HCT116 (cell line): ENCODE measurements at regions not wholly inside any gene's neighbourhood (a gene's known extent, or its start where the extent isn't known, plus 50 kb on each side); places are given as distances from the start of the nearest gene placed in this dataset.

ENCODE experiments used
- ATAC-seq: fragments of 200-7000 bp; cut with Tn5 transposase; 2 replicates; pipeline ENCODE4 v1.9.1; 2020; ENCODE audit warnings: mild to moderate bottlenecking, moderate library complexity
- BruUV-seq: library from RNA; stranded (reverse); fragments of 400-500 nt; replicated peaks from 2 replicates; lab custom pipeline; 2021; lab: Mats Ljungman, UMichigan
- CTCF ChIA-PET: fragments of 300-600 bp; sonication (Branson Sonifier 250); formaldehyde crosslinking; loops from one replicate; lab custom pipeline; 2021; ENCODE audit warnings: antibody characterized with exemption; lab: Charles Lee
- POLR2A ChIA-PET: fragments of 300-600, 350-600 bp; sonication (Branson Sonifier 250); formaldehyde crosslinking; loops from one replicate; lab custom pipeline; 2021; ENCODE audit warnings: antibody characterized with exemption; lab: Charles Lee
- RAD21 ChIA-PET, 2 experiments: fragments of 300-600 bp; sonication (Branson Sonifier 250); formaldehyde crosslinking; loops; one replicate each; lab custom pipeline; 2023; ENCODE audit warnings: low total read pairs in 2 of 2; ENCODE audit not compliant: uncharacterized antibody in 2 of 2, unreplicated experiment in 2 of 2, low non-redundant PET in 1 of 2; lab: Charles Lee
- DNase-seq: peaks from one replicate; pipeline ENCODE4 v3.0.0-alpha.2; 2010; ENCODE audit warnings: low read depth, low spot score
- H2AFZ ChIP-seq: fragments of 200-600 bp; shearing (Covaris generic), sonication (generic); 2 replicates; pipeline ENCODE4 v1.6.1; 2017; ENCODE audit warnings: low read depth, mixed run types, mixed read lengths, antibody characterized with exemption, low read length; ENCODE audit not compliant: poor library complexity, severe bottlenecking
- H3K27ac ChIP-seq: 2 replicates; pipeline ENCODE4 v1.5.1; 2012; ENCODE audit warnings: low read depth, low read length
- H3K27me3 ChIP-seq: fragments of 200-600 bp; sonication (generic); 2 replicates; pipeline ENCODE4 v1.6.1; 2016; ENCODE audit warnings: mixed run types, low read length, mixed read lengths; ENCODE audit not compliant: insufficient read depth
- H3K36me3 ChIP-seq, 2 experiments: fragments of 200-500 bp in 1 of 2; fragments of 200-600 bp in 1 of 2; sonication (Bioruptor generic) in 1 of 2; sonication (generic) in 1 of 2; 2 replicates each; pipeline versions ENCODE4 v1.5.1 to v1.6.1; 2014 to 2016; ENCODE audit warnings: low read length in 2 of 2, inconsistent platforms in 1 of 2, mixed read lengths in 1 of 2, mixed run types in 1 of 2; ENCODE audit not compliant: insufficient read depth in 2 of 2, control insufficient read depth in 1 of 2
- H3K4me1 ChIP-seq, 2 experiments: fragments of 200-600 bp in 1 of 2; sonication (generic) in 1 of 2; 2 replicates each; pipeline versions ENCODE4 v1.5.1 to v1.6.1; 2012 to 2017; ENCODE audit warnings: low read length in 2 of 2, inconsistent platforms in 1 of 2, mild to moderate bottlenecking in 1 of 2, mixed read lengths in 1 of 2, mixed run types in 1 of 2, moderate library complexity in 1 of 2; ENCODE audit not compliant: insufficient read depth in 2 of 2, control insufficient read depth in 1 of 2
- H3K4me2 ChIP-seq: fragments of 200-600 bp; sonication (generic); 2 replicates; pipeline ENCODE4 v1.6.1; 2017; ENCODE audit warnings: mixed run types, low read length, mixed read lengths
- H3K4me3 ChIP-seq, 2 experiments: fragments of 200-600 bp in 1 of 2; sonication (generic) in 1 of 2; replicated peaks in 1 of 2; 2 replicates each; pipeline ENCODE4 v1.5.1; 2011 to 2016; ENCODE audit warnings: low read length in 2 of 2, control low read depth in 1 of 2, low read depth in 1 of 2, mild to moderate bottlenecking in 1 of 2, mixed read lengths in 1 of 2, mixed run types in 1 of 2
- H3K79me2 ChIP-seq: fragments of 200-600 bp; sonication (generic); 2 replicates; pipeline ENCODE4 v1.6.1; 2017; ENCODE audit warnings: mild to moderate bottlenecking, mixed run types, low read length, moderate library complexity, mixed read lengths; ENCODE audit not compliant: insufficient read depth
- H3K9ac ChIP-seq: fragments of 200-600 bp; sonication (generic); 2 replicates; pipeline ENCODE4 v1.6.1; 2016; ENCODE audit warnings: low read length, mixed read lengths
- H3K9me2 ChIP-seq: fragments of 200-600 bp; sonication (generic), shearing (Covaris generic); 2 replicates; pipeline ENCODE4 v1.6.1; 2017; ENCODE audit warnings: mixed run types, mild to moderate bottlenecking, moderate library complexity; ENCODE audit not compliant: insufficient read depth
- H3K9me3 ChIP-seq, 2 experiments: fragments of 200-500 bp in 1 of 2; fragments of 200-600 bp in 1 of 2; sonication (Bioruptor generic) in 1 of 2; sonication (generic) in 1 of 2; 2 replicates each; pipeline ENCODE4 v1.6.1; 2014 to 2017; ENCODE audit warnings: low read length in 2 of 2, mixed read lengths in 2 of 2, inconsistent platforms in 1 of 2, low read depth in 1 of 2, mild to moderate bottlenecking in 1 of 2, mixed run types in 1 of 2, moderate library complexity in 1 of 2; ENCODE audit not compliant: control insufficient read depth in 1 of 2, insufficient read depth in 1 of 2
- H4K20me1 ChIP-seq: fragments of 200-600 bp; sonication (generic), shearing (Covaris generic); 2 replicates; pipeline ENCODE4 v1.6.1; 2017; ENCODE audit warnings: mixed run types, mild to moderate bottlenecking, moderate library complexity; ENCODE audit not compliant: insufficient read depth
- ATF3 ChIP-seq: IDR thresholded peaks from 2 replicates; pipeline ENCODE4 v1.6.1; 2012
- CBX3 ChIP-seq: IDR thresholded peaks from 2 replicates; pipeline ENCODE4 v1.6.1; 2012; ENCODE audit warnings: low read depth
- CTCF ChIP-seq, 3 experiments: fragments of 200-600 bp in 1 of 3; sonication (generic) in 1 of 3; IDR thresholded peaks in 2 of 3; conservative IDR thresholded peaks in 1 of 3; 2 replicates each; pipeline ENCODE4 v1.5.1; 2012 to 2017; ENCODE audit warnings: low read depth in 2 of 3, low read length in 2 of 3, antibody characterized with exemption in 1 of 3, borderline replicate concordance in 1 of 3, control low read depth in 1 of 3, mild to moderate bottlenecking in 1 of 3, mixed read lengths in 1 of 3, mixed run types in 1 of 3, moderate library complexity in 1 of 3; ENCODE audit not compliant: insufficient read depth in 1 of 3
- EGR1 ChIP-seq: IDR thresholded peaks from 2 replicates; pipeline ENCODE4 v1.6.1; 2012; ENCODE audit warnings: low read depth
- EZH2 ChIP-seq: fragments of 200-600 bp; sonication (generic); IDR thresholded peaks from 2 replicates; pipeline ENCODE4 v1.6.1; 2017; ENCODE audit warnings: antibody characterized with exemption, mixed run types
- FOSL1 ChIP-seq: IDR thresholded peaks from 2 replicates; pipeline ENCODE4 v1.6.1; 2012; ENCODE audit warnings: low read depth
- JUND ChIP-seq: IDR thresholded peaks from 2 replicates; pipeline ENCODE4 v1.6.1; 2012
- POLR2A ChIP-seq: IDR thresholded peaks from 2 replicates; pipeline ENCODE4 v1.7.0; 2011; ENCODE audit warnings: borderline replicate concordance; ENCODE audit not compliant: insufficient read depth, insufficient read length; ENCODE audit errors: extremely low read depth
- POLR2AphosphoS5 ChIP-seq: IDR thresholded peaks from 2 replicates; pipeline ENCODE4 v1.6.1; 2011; ENCODE audit warnings: mild to moderate bottlenecking, low read depth, low read length, moderate library complexity
- REST ChIP-seq: IDR thresholded peaks from 2 replicates; pipeline ENCODE4 v1.6.1; 2012; ENCODE audit warnings: low read depth
- SIN3A ChIP-seq: IDR thresholded peaks from 2 replicates; pipeline ENCODE4 v1.6.1; 2012; ENCODE audit warnings: low read depth
- SP1 ChIP-seq: IDR thresholded peaks from 2 replicates; pipeline ENCODE4 v1.6.1; 2012; ENCODE audit warnings: low read depth
- TCF7L2 ChIP-seq: IDR thresholded peaks from 2 replicates; pipeline ENCODE4 v1.7.0; 2011; ENCODE audit warnings: borderline replicate concordance, inconsistent platforms; ENCODE audit not compliant: insufficient read depth, insufficient read length; ENCODE audit errors: extremely low read depth
- YY1 ChIP-seq: IDR thresholded peaks from 2 replicates; pipeline ENCODE4 v1.6.1; 2011; ENCODE audit warnings: low read length, low read depth, moderate library complexity, mild to moderate bottlenecking; ENCODE audit not compliant: insufficient replicate concordance; ENCODE audit errors: extremely low read depth
- ZBTB33 ChIP-seq: IDR thresholded peaks from 2 replicates; pipeline ENCODE4 v1.6.1; 2011; ENCODE audit warnings: mild to moderate bottlenecking, low read length, moderate library complexity; ENCODE audit not compliant: insufficient replicate concordance; ENCODE audit errors: extremely low read depth
- intact Hi-C: fragments of 100-400 bp; cut with micrococcal nuclease; formaldehyde crosslinking; loops from 2 replicates; pipeline ENCODE4 v1.10.0; 2022

- RAD21 ChIA-PET, result no interaction called here
- DNase-seq, result no peak
- Histone ChIP-seq H3K9me2 (no peaks in the 10 kb centered on the region), H3K9ac (no peak overlapping the region), H3K27ac (no peak overlapping the region), H3K4me3 (no peak overlapping the region), H4K20me1 (no peaks in the 10 kb centered on the region), H3K27me3 (no peaks in the 10 kb centered on the region; the same call in 1 of the 2 replicates), H3K4me1 (no peaks in the 10 kb centered on the region), H2AFZ (no peak overlapping the region), H3K4me2 (no peak overlapping the region), H3K79me2 (no peaks in the 10 kb centered on the region), H3K36me3 (no peaks in the 10 kb centered on the region), H3K9me3 (no peaks in the 10 kb centered on the region)
- no peak for ATAC-seq
- CTCF ChIA-PET, result no interaction called here
- no TSS peak for BruUV-seq
- POLR2A ChIA-PET, result no interaction called here
- TF ChIP-seq SIN3A (no peak), CTCF (IDR thresholded peaks at IDR 0.05 in 2 of 3, conservative IDR thresholded peaks at IDR 0.05 in 1 of 3; ENCODE audit: borderline replicate concordance in 1 of 3, insufficient read depth in 1 of 3, low read depth in 2 of 3, low read length in 2 of 3) (no peak), CBX3 (no peak), POLR2A (no peak), EGR1 (no peak), ZBTB33 (no peak), FOSL1 (no peak), ATF3 (no peak), EZH2 (no peak), SP1 (no peak), REST (no peak), JUND (no peak), YY1 (no peak), POLR2AphosphoS5 (no peak), TCF7L2 (no peak)
- intact Hi-C loops, result no loop called here
These were observed 90.9 kb upstream of the HDDC2 start for GRCh38 chr6:125392682-125393081.
